Stimulated activated naive B cell treated with anti-CD40 and anti-IgM and Interleukin-4, amounts not matched to agents 10 μg/mL and 1 μg/mL and 100 μg/mL, for 72 hours (primary cell): ENCODE measurements at regions not wholly inside any gene's neighbourhood (a gene's known extent, or its start where the extent isn't known, plus 50 kb on each side); places are given as distances from the start of the nearest gene placed in this dataset.

ENCODE experiments used
- ATAC-seq, 2 donors: fragments of 150-1000 bp; cut with Tn5 transposase; replicated peaks; 2 replicates each; pipeline ENCODE4 v1.10.0; 2021; ENCODE audit warnings: moderate library complexity in 1 of 2
- DNase-seq: peaks from one replicate; pipeline ENCODE4 v3.0.0; 2021
- H3K27ac Mint-ChIP-seq: one replicate; pipeline ENCODE4 v1.8.0; 2022; ENCODE audit warnings: mild to moderate bottlenecking, mixed read lengths
- H3K27me3 Mint-ChIP-seq, 2 donors: one replicate each; pipeline ENCODE4 v1.8.0; 2022; ENCODE audit warnings: mixed read lengths in 2 of 2
- H3K36me3 Mint-ChIP-seq, 2 donors: one replicate each; pipeline ENCODE4 v1.8.0; 2022; ENCODE audit warnings: mixed read lengths in 2 of 2, mild to moderate bottlenecking in 1 of 2
- H3K4me1 Mint-ChIP-seq, 2 donors: one replicate each; pipeline ENCODE4 v1.8.0; 2022; ENCODE audit warnings: mixed read lengths in 2 of 2, mild to moderate bottlenecking in 1 of 2
- H3K4me3 Mint-ChIP-seq, 2 donors: one replicate each; pipeline ENCODE4 v1.8.0; 2022; ENCODE audit warnings: mild to moderate bottlenecking in 2 of 2, mixed read lengths in 2 of 2, moderate library complexity in 1 of 2
- H3K9me3 Mint-ChIP-seq, 2 donors: one replicate each; pipeline ENCODE4 v1.8.0; 2022; ENCODE audit warnings: mixed read lengths in 2 of 2, mild to moderate bottlenecking in 1 of 2

GRCh38 chr14:104356738-104357688 is 218.6 kb downstream of the KIF26A start:
- DNase-seq (no peak), ATAC-seq (no peak)
- H3K27me3 Mint-ChIP-seq, result peaks cover 25 to 44% of the 10 kb centered on the region in 2 donors
- H3K4me3 Mint-ChIP-seq, result no peak overlapping the region
- H3K9me3 Mint-ChIP-seq, result peaks cover 3% of the 10 kb centered on the region in 2 donors
- H3K4me1 Mint-ChIP-seq, result no peaks in the 10 kb centered on the region
- no peak overlapping the region for H3K27ac Mint-ChIP-seq
- H3K36me3 Mint-ChIP-seq, result no peaks in the 10 kb centered on the region

DNA sequence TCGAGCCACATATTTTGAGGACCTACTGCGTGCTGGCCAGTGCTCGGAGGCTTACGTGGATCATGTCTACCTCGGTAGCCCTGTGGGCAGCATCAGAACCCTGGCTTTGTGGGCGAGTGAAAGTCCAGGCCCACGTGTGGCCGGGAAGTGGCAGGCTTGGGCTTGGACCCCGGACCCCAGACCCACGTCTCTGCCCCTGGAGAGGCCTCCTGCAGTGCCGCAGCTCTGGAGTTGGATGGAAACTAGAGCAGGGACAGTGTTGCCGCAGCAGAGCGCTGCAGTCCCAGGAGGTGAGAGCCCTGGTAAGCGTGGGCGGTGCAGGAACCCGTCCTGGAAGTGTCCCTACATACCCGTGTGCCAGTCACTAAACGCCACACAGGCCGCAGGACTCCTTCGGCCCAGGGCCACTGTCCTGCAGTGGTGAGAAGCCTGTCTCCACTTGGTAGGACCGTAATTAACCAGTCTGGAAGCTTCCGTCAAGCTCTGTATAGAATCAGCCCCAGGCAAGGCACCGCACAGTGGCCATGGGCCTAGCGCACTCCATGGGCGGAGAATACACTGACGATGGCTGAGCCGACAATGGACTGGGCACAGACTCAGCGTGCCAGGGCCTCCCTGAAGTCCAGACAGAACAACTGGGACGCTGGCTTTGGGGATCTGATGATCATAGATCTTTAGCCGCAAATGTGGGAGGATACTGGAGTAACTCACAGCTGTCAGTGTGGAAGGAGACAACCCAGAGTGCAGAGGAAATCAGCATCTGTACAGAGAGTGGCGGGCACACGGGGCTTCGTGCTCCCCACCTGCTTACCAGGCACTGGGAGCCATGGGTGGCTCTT is 219.5 kb downstream of the KIF26A start:
- no peak for ATAC-seq
- H3K27me3 Mint-ChIP-seq, result peaks cover 20 to 43% of the 10 kb centered on the region in 2 donors
- H3K36me3 Mint-ChIP-seq, result no peaks in the 10 kb centered on the region
- H3K9me3 Mint-ChIP-seq, result no peaks in the 10 kb centered on the region
- DNase-seq, result no peak
- H3K4me3 Mint-ChIP-seq, result no peak overlapping the region
- H3K4me1 Mint-ChIP-seq, result no peaks in the 10 kb centered on the region
- no peak overlapping the region for H3K27ac Mint-ChIP-seq

GRCh38 chr14:104358528-104359300 is 220.3 kb downstream of the KIF26A start:
- no peak overlapping the region for H3K4me3 Mint-ChIP-seq
- DNase-seq (no peak), ATAC-seq (no peak)
- H3K27me3 Mint-ChIP-seq, result peaks cover 15 to 35% of the 10 kb centered on the region in 2 donors
- H3K9me3 Mint-ChIP-seq, result no peaks in the 10 kb centered on the region
- H3K36me3 Mint-ChIP-seq, result no peaks in the 10 kb centered on the region
- H3K27ac Mint-ChIP-seq, result no peak overlapping the region
- no peaks in the 10 kb centered on the region for H3K4me1 Mint-ChIP-seq

DNA sequence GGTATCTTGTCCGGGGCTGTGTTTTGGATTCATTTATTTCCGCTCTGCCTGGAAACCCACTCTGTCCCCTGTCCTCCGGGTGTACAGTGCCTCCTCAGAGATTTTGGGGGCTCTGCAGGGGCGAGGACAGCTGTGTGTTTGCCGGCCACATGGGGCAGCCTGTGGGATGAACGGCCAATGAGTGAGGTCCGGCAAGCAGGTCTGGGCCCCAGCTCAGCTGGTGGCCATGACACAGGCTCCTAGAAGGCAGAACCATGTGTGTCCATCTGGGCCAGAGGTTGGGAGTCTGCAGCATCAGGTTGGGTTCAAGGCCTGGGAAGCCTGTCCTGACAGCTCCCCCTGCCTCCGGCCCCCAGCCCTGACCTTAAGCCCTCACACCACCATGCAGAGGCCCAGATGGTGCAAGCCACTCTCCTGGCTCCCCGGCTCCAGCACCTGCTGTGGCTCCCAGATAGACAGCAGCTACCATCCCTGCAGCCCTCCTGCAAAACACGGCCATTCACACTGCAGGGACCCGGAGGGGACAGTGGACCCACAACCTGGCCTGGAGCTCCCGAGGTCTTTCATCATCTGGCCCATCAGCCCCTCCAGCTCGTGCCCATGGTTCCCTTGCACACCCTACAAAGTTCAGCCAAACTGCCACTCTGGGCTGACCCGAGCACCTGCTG is 220.1 kb upstream of the C14orf180 start:
- no peak for DNase-seq
- Mint-ChIP-seq H3K27ac (no peak overlapping the region), H3K36me3 (no peaks in the 10 kb centered on the region), H3K4me3 (no peak overlapping the region), H3K4me1 (no peaks in the 10 kb centered on the region), H3K27me3 (peaks cover 14 to 34% of the 10 kb centered on the region in 2 donors), H3K9me3 (peaks cover 0 to 2% of the 10 kb centered on the region in 2 donors)
- no peak for ATAC-seq

DNA sequence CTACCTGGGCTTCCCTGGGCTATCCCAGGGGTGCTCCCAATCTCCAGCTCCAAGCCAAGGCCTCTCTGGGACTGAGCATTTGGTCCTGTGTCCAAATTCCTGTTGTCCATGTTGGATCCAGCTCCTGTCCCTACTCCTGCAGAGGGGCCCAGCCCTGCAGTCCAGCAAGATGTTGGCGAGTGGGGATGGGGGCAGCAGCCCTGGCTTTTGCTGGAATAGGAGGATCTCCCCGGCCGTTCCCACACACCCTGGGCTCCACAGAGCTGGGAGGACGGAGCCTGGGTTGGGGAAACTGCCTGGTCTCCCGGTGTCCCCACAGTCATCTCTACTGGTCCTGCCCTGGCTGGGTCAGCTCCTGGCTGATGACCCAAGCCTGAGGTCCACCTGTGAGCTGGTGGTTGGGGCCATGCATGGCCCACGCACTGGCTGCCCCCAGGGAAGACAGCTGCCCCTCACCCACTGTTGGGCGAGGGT is 219.6 kb upstream of the C14orf180 start:
- Mint-ChIP-seq H3K4me1 (no peaks in the 10 kb centered on the region), H3K36me3 (no peaks in the 10 kb centered on the region), H3K4me3 (no peak overlapping the region), H3K27ac (no peak overlapping the region), H3K27me3 (peaks cover 13 to 34% of the 10 kb centered on the region in 2 donors), H3K9me3 (peaks cover 3 to 4% of the 10 kb centered on the region in 2 donors)
- DNase-seq (no peak), ATAC-seq (no peak)

DNA sequence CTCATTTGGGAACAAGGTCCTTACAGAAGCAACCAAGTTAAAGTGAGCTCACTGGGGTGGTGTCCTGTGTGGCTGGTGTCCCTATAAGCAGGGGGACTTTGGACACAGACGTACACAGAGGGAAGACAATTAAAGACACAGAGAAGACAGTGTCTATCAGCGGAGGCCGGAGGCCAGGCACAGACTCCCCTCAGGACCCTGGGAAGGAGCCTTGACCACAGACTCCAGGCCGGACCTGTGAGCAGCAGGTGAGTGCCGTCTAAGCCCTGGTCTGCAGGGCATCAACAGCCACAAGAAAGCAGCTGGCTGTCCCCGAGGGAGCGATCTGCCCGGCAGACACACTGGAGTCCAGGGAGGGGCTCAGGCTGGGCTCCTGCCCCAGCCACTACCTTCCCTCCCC is 219.1 kb upstream of the C14orf180 start:
- Mint-ChIP-seq H3K4me1 (no peaks in the 10 kb centered on the region), H3K9me3 (peaks cover 4 to 6% of the 10 kb centered on the region in 2 donors), H3K4me3 (no peak overlapping the region), H3K27ac (no peak overlapping the region), H3K27me3 (peaks cover 13 to 30% of the 10 kb centered on the region in 2 donors), H3K36me3 (no peaks in the 10 kb centered on the region)
- ATAC-seq (no peak), DNase-seq (no peak)

DNA sequence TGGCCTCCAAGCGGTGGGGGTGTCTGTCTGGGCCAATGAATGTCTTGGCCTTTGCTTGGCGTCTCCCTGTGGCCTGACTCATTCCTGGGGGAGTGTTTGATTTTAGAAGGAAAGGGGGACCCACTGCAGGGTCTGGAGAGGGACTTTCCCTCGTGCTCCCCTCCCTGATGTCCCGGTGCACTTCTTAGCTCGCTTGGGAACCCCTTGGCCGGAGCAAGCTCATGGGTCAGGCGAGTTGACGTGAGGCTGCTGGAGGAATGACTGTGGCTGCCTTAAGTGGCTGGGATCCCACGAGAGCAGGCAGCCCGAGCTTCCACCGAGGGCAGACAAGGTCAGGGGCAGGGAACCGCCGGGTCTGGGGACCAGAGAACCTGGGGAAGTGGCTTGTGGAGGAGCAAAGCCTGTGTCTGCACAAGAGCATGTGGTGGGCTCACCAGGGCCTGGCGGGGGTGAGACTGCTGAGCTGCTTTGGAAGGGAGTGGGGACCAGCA is 218.4 kb upstream of the C14orf180 start:
- peaks cover 13 to 23% of the 10 kb centered on the region in 2 donors for H3K27me3 Mint-ChIP-seq

DNA sequence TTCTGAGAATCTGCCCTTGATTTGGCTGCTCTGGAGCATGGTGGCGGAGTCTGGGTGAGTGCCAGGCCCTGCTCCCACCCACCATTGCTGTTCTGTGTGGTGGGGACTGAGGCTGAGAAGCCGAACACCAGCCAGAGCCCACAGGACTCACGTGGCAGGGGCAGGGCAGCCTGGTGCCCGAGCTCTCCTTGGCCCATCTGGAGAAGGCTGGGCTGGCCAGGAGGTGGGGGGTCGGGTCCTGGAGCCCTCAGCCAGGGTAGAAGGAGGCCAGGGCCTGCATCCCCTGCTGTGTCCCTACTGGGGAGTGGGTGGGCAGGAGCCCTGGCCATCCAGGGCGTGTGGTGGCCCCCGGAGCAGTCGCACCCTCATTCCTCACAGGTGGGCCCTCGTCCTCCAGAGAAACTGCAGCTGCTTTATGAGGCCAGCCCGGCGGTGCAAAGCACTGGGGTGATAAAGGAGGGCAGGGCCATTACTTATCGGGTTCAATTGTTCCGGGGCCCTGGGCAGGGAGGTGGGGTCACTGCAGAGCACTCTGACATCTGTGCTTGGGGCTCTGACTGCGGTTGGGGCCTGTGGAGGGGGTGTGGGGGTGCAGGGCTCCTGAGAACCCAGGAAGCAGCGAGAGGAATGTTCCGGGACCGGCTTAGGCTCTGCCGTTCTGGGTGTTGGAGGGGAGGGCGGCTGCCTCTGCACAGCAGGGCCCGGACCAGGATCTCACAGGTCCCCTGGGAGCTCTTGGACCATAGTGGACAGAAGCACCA is 217.5 kb upstream of the C14orf180 start:
- no peak for DNase-seq
- H3K9me3 Mint-ChIP-seq, result peaks cover 11 to 12% of the 10 kb centered on the region in 2 donors

More for the DNA sequence above, 218.4 kb upstream of the C14orf180 start:
- no peak for DNase-seq
- Mint-ChIP-seq H3K4me1 (no peaks in the 10 kb centered on the region), H3K9me3 (peaks cover 6% of the 10 kb centered on the region in 2 donors), H3K36me3 (no peaks in the 10 kb centered on the region), H3K27ac (no peak overlapping the region), H3K4me3 (no peak overlapping the region)
- no peak for ATAC-seq

DNA sequence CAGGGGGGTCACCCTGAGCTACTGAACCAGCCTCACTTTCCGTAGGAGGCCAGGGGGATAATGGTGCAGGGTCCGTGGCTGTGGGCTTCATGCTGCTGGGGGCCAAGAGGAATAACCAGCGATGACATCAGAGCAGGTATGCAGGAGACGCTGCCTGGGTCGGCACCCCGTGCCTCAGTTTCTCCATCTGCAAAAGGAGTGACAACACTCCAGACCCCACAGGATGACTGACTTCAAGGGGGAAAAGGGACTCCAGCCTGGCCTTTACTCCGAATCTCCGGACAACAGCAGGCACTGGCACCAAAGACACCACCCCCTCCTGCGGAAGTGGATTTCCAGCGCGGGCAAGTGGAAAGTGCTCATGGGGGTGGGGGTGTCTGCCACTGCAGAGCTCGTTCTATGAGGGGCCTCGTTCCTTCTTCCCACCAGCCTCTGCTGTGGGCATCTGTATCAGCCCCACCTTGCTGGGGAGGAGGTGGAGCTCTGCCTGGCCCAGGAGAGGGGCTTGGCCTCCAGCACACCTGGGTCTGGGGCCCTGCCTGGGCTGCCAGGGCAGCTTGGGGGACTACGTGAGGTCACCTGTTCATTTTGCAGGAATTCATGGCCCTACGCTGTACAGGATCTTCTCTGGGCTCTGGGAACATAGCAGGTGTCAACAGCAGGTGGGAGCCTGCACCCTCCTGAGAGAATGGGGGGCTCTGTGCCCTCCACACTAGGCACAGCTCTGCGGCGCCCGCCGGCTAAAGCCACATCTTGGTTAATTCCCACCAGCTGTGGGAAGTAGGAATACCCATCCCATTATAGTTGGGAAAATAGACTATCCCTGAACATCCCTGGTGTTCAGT is 216.6 kb upstream of the C14orf180 start:
- DNase-seq, result no peak
- H3K9me3 Mint-ChIP-seq, result peaks cover 11 to 12% of the 10 kb centered on the region in 2 donors
- no peak overlapping the region for H3K27ac Mint-ChIP-seq
- H3K4me3 Mint-ChIP-seq, result no peak overlapping the region
- ATAC-seq, result no peak
- H3K4me1 Mint-ChIP-seq, result no peaks in the 10 kb centered on the region
- peaks cover 9 to 16% of the 10 kb centered on the region in 2 donors for H3K27me3 Mint-ChIP-seq
- no peaks in the 10 kb centered on the region for H3K36me3 Mint-ChIP-seq

More for the DNA sequence above, 217.5 kb upstream of the C14orf180 start:
- ATAC-seq, result no peak
- peaks cover 9 to 16% of the 10 kb centered on the region in 2 donors for H3K27me3 Mint-ChIP-seq
- H3K4me3 Mint-ChIP-seq, result no peak overlapping the region
- no peak overlapping the region for H3K27ac Mint-ChIP-seq
- H3K36me3 Mint-ChIP-seq, result no peaks in the 10 kb centered on the region
- no peaks in the 10 kb centered on the region for H3K4me1 Mint-ChIP-seq

DNA sequence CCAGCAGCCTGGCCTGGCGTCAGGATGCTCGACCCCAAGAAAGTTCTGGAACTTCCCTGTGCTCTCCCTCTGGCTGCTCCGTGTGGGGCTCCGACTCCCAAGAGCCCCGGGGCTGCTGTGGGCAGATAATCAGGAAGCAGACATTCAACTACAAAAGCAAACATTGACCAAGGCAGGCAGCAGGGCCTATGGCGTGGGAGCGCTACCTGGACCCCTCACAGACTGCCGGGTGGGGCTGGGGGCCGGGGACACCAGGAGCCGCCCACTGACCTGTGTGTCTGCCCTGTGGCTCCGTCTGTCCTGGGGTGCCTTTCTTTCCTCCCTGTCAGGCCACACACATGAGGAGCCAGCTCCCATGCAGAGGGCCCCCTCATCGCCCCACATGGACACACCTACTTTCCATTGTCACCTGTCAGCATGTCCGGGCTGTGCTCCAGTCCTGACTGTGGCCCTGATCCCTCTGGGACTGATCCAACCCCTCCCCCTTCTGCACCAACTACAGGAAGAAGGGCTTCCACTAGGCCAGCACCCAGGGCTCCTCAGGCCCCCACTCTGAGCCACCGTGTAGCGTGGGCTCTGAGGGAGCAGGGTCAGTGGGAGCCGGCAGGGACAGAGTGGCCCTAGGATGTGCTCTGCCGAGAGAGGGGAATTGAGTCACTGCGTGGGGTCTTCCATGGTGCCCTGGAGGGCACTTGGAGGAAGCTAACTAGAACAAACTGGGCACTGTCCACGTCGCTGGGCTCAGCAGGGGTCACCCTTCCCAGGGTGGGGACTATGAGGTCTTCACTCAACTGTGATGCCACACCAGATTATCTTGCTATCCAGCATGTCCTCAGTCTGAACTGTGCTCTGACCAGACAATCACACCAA is 215.4 kb upstream of the C14orf180 start:
- no peaks in the 10 kb centered on the region for H3K36me3 Mint-ChIP-seq
- no peaks in the 10 kb centered on the region for H3K4me1 Mint-ChIP-seq
- peaks cover 11 to 12% of the 10 kb centered on the region in 2 donors for H3K9me3 Mint-ChIP-seq
- ATAC-seq (no peak), DNase-seq (no peak)
- peaks cover 9 to 16% of the 10 kb centered on the region in 2 donors for H3K27me3 Mint-ChIP-seq
- no peak overlapping the region for H3K4me3 Mint-ChIP-seq
- no peak overlapping the region for H3K27ac Mint-ChIP-seq

DNA sequence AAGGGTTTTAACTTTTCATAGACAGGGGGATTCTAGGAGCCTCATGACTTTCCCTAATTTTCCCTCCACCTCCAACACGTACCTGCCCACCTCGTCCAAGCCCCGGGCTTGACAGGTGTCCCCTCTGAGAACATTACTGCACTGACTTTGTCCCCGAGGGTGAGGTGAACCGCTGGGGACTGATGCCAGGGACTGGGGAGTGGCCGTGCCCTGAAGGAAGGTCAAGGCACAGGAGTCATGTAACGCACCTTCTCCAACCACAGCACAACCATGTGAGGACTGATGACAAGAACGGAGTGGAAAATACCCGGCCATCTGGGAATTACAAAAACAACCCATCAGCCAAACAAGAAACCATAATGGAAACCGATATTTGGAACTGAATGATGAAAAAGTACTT is 214.7 kb upstream of the C14orf180 start:
- H3K9me3 Mint-ChIP-seq, result peaks cover 11 to 12% of the 10 kb centered on the region in 2 donors
- no peaks in the 10 kb centered on the region for H3K4me1 Mint-ChIP-seq
- H3K36me3 Mint-ChIP-seq, result no peaks in the 10 kb centered on the region
- peaks cover 11 to 16% of the 10 kb centered on the region in 2 donors for H3K27me3 Mint-ChIP-seq
- no peak for DNase-seq
- no peak for ATAC-seq
- H3K27ac Mint-ChIP-seq, result no peak overlapping the region
- no peak overlapping the region for H3K4me3 Mint-ChIP-seq
